ENCODE measurements at regions not wholly inside any gene's neighbourhood (a gene's known extent, or its start where the extent isn't known, plus 50 kb on each side); places are given as distances from the start of the nearest gene placed in this dataset.

DNA sequence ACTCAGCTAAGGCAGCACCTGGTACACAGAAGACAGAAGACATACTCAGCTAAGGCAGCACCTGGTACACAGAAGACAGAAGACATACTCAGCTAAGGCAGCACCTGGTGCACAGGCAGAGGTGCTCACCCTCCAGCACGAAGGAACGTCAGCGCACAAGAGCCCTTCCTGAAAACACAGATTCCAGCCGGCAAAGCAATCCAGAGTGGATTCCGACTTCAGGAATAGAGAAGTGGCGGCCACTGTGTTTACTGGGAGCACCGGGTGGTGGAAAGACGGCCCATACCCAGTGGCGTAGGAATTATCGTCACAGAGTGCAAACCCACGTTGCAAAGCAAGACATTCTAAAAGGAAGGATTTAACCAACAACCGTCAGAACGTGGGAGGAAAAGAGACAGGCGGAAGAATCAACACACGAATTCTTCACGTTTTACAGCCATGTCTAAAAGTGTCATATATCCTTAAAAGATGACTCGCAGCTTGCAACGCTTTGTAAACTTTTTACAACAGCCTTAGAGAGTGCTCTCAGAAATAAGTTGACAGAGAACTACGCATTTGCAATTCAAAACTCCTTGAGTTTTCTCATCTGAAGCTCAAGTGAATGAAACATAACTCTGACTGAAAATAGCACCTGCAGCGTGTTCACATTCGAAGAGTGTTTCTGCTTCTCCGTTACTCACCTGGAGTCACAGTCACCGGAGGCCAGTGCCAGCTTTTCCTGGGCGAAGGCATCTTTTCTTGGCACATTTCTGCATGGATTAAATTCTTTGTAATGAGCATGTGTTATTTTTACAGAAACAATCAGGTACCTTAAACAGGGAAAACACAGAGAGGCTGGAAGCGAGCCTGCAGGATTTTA is 55.8 kb upstream of the GALNT9 start:
- H3K36me3 ChIP-seq (ENCODE audit: control insufficient read depth, insufficient read depth, low read length): no peaks in the 10 kb centered on the region
- TF ChIP-seq, protein P1, sequence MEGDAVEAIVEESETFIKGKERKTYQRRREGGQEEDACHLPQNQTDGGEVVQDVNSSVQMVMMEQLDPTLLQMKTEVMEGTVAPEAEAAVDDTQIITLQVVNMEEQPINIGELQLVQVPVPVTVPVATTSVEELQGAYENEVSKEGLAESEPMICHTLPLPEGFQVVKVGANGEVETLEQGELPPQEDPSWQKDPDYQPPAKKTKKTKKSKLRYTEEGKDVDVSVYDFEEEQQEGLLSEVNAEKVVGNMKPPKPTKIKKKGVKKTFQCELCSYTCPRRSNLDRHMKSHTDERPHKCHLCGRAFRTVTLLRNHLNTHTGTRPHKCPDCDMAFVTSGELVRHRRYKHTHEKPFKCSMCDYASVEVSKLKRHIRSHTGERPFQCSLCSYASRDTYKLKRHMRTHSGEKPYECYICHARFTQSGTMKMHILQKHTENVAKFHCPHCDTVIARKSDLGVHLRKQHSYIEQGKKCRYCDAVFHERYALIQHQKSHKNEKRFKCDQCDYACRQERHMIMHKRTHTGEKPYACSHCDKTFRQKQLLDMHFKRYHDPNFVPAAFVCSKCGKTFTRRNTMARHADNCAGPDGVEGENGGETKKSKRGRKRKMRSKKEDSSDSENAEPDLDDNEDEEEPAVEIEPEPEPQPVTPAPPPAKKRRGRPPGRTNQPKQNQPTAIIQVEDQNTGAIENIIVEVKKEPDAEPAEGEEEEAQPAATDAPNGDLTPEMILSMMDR (IDR thresholded peaks at IDR 0.05; ENCODE audit: insufficient read depth, low read length, poor library complexity, severe bottlenecking): no peak
- DNase-seq (ENCODE audit: low read depth): no peak
- peaks cover 60% of the 10 kb centered on the region for H3K27me3 ChIP-seq (ENCODE audit: control insufficient read depth, insufficient read depth, low read length)
- no peak overlapping the region for H3K4me3 ChIP-seq (ENCODE audit: low read depth, low read length)

DNA sequence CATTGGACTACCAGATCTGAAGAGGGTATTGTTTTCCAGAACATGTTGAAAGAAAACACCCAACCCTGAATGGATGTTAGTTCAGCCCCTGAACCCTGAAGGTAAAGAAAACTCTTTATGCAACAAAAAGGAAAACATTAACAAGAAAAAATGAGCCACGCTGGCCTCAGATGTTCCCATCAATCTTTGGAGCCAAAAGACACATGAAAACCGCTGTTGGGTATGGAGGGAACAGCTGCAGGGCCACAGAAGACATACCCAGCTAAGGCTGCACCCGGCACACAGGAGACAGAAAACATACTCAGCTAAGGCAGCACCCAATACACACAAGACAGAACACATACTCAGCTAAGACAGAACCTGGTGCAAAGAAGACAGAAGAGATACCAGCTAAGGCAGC is 51.3 kb upstream of the GALNT9 start:
- TF ChIP-seq, protein P1 (IDR thresholded peaks at IDR 0.05; ENCODE audit: insufficient read depth, low read length, poor library complexity, severe bottlenecking): no peak
- no peaks in the 10 kb centered on the region for H3K36me3 ChIP-seq (ENCODE audit: control insufficient read depth, insufficient read depth, low read length)
- no peak for DNase-seq (ENCODE audit: low read depth)
- H3K27me3 ChIP-seq (ENCODE audit: control insufficient read depth, insufficient read depth, low read length): peaks cover 41% of the 10 kb centered on the region
- no peak overlapping the region for H3K4me3 ChIP-seq (ENCODE audit: low read depth, low read length)

DNA sequence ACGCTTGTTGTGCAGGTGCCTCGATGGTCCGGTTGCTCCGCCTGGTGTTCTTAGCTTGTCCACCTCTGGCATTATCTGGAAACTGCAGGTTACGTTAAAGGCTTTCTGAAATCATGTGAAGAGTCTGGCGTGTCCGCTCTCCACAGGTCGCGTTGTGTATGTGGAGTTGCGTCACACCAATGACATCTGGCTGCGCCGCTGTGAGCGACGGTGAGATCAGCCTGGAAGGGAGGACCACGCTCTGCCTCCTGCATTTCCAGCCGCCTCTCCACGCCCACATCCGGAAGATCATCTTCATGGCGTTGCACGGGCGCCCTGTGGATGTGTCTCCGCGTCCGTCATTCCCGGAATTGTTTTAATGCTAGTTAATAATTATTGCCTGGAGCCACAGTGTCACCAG is 50.6 kb upstream of the GALNT9 start:
- no peak overlapping the region for H3K4me3 ChIP-seq (ENCODE audit: low read depth, low read length)
- H3K36me3 ChIP-seq (ENCODE audit: control insufficient read depth, insufficient read depth, low read length): no peaks in the 10 kb centered on the region
- no peak for DNase-seq (ENCODE audit: low read depth)
- TF ChIP-seq, protein P1 (IDR thresholded peaks at IDR 0.05; ENCODE audit: insufficient read depth, low read length, poor library complexity, severe bottlenecking): no peak
- peaks cover 41% of the 10 kb centered on the region for H3K27me3 ChIP-seq (ENCODE audit: control insufficient read depth, insufficient read depth, low read length)

DNA sequence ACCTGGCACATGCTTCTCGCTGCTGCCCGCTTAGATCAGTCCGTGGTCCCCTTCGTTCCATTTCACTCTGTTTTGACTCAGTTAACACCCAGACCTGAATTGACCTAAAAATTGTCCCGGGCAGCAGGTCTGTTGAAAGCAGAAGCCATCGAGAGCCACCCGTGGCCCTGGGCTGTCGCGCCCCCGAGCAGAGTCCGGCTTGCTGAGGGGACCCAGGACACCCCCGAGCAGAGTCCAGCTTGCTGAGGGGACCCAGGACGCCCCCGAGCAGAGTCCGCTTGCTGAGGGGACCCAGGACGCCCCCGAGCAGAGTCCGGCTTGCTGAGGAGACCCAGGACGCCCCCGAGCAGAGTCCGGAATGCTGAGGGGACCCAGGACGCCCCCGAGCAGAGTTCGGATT is 50.2 kb upstream of the GALNT9 start:
- TF ChIP-seq, protein P1 (IDR thresholded peaks at IDR 0.05; ENCODE audit: insufficient read depth, low read length, poor library complexity, severe bottlenecking): no peak
- Histone ChIP-seq H3K36me3 (ENCODE audit: control insufficient read depth, insufficient read depth, low read length) (no peaks in the 10 kb centered on the region), H3K27me3 (ENCODE audit: control insufficient read depth, insufficient read depth, low read length) (peaks cover 42% of the 10 kb centered on the region), H3K4me3 (ENCODE audit: low read depth, low read length) (no peak overlapping the region)
- no peak for DNase-seq (ENCODE audit: low read depth)

All from kidney epithelial cell (primary cell).